Endothelial cell of hepatic sinusoid (primary cell): ENCODE measurements at regions not wholly inside any gene's neighbourhood (a gene's known extent, or its start where the extent isn't known, plus 50 kb on each side); places are given as distances from the start of the nearest gene placed in this dataset.

Experiments
- in situ Hi-C: cut with HindIII; loops from 2 replicates; pipeline ENCODE4 v1.10.0; 2017; ENCODE audit warnings: low sequenced_read_pairs

DNA sequence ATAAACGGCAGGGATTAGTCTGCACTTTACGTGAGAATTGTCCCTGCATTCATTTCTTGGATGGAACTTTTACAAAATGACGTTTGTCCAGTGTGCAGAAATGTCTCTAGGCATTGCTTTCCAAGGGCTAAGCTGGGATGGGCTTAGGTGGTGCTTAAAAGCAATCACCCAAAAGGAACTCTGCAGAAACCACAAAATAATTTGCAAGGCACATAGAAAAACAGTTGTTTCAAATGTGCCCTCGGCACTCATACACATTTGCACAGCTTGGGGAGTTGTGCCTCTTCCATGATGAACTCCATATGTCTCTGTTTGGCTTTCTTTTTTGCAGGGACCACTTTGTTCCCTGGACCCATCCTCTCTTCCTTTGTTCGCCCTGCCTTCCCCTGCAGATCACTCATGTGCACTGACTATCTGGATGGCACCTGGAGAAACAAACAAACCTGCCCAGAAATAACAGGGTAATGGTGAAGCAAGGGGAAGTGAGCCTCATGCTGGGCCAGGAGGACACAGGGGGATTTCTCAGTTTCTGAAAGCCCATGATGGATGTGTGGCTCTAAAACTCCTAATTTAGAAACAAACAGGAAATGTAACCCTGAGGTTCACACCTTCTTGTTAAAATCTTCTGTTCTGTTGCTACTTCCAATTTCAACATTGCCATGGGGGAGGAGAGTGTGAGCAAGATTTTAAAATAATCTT lies 150.2 kb downstream of the SNX19 start:
- in situ Hi-C loops: no loop called here

DNA sequence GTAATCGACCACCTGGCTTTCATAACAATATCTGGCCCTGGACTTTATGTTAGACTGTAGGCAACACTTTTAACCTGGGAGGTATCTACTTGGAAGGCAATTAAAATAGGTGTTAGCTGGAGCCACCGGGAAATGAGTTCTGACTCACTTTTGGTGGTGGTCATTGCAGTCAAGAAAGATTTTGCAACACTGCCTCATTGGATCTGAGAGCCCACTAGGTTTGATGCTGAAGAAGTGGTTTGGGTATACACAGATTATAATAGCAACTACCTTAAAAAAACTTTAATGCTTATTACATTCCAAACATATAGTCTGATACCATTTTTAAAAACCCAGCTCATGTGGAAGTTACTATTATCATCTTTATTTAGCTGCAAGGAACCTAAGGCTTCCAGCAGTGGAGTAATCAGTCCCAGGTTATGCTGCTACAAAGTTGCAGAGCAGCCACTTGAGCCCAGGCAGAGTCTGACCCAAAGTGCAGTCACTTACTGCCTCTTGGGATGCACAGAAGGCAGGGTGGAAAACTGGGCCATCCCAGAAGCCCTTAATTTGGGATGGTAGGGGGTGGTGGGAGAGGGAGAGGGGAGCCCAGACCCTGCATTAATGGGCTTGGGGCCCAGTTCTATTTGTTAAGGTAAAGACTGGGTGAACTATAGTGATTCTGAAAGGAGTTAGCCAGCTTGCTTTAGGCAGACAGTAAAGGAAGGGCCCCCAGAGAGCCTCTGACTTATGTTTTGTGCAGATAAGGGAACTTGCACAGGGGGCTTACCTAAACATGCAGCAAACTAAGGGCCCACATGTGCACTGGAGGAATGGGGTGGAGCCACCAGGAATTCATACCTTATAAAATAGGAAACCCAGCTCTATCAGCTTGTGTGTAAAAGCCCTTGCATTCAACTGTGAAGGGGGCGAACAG lies 149.4 kb downstream of the SNX19 start:
- in situ Hi-C loops: no loop called here

DNA sequence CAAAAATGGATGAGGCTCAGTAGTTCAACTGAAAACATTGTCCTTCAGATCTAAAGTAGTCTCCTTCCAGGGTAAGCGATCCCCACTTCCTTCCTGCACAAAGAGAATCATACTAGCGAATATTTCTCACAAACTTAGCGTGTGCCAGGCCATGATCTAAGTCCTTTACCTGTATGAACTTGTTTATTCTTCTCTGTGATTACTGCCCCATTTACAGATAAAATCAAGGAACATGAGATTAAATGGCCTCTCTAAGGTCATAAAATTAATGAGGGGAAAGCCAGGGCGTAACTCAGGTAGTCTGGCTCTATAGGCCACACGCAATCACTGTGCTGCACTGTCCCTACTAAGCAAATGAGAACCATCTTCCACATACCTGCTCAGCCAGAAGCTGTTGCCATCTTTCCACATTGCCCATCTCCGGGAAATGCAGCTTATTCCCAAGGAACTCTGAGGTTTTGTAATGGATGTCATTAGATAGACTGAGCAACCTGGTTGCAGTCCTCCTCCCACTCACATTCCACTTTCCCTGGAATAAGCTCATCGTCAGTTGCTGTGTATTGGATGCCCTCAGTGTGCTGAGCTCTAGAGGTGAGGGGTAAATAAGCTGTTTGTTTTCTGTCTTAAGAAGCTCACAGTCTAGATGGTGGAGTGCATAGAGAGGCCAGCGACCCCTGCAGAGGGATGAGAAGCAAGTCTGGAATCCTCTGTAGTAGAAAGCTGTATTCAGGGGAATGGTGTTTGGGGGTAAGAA lies 146.3 kb downstream of the SNX19 start:
- in situ Hi-C loops: no loop called here

DNA sequence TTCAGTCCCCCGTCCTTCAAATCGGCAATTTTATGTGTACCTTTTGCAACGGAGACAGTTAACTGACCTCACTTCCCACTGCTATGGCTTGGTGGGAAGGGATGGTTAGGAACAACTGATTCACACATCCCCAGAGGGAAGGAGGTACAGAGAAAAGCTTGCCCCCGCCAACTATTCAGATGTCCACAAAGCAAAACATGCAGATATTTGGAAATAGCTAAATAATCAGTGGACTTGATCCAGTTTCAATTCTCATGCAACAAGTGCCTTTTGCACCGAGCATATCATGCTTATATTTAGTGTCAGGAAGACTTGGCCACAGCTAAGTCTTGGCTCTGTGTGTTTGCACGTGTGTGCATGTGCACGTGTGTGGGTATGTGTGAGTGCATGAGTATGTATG lies 144.6 kb downstream of the SNX19 start:
- in situ Hi-C loops: no loop called here

DNA sequence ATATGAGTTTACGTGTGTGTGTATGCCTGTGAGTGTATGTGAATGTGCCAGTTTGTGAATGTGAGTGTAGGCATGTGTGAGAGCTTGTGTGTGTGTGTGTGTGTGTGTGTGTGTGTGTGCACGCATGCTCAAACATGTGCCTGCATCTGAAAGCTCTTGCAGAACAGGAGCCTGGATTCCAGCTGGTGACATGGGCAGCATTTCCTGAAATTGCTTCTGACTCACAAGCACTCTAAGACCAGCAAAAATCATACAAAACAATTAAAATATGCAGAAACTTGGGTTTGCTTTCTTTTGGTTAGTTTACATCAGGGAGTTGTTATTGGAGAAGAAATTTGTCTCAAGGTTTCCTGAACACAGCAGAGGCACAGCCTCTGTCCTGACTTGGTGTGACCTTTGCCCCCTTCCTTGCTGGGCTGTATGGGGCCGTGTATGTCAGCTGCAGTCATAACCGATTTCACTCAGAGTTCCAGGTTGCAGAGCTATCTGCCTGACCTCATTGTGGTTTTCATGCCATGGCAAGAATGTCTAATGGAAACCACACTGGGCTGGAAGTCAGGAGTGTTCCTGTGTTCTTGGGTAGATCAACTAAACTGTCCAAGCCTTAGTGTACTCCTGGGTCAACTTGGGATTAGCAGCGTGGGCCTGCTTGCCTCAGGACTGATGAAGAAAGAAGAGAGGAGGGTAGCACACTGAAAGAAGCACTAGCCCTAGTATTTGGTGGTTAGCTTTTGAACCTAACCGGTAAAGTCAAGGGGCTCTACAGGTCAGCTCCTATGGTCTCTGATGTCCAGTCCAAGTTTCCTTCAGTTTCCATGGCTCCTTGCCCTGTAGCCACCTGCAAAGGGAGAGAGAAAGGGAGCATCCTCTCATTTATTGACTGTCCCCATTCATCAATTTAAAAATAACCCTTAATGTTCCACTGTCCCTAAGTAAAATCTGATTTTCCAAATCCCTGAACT lies 143.7 kb downstream of the SNX19 start:
- in situ Hi-C loops: no loop called here

DNA sequence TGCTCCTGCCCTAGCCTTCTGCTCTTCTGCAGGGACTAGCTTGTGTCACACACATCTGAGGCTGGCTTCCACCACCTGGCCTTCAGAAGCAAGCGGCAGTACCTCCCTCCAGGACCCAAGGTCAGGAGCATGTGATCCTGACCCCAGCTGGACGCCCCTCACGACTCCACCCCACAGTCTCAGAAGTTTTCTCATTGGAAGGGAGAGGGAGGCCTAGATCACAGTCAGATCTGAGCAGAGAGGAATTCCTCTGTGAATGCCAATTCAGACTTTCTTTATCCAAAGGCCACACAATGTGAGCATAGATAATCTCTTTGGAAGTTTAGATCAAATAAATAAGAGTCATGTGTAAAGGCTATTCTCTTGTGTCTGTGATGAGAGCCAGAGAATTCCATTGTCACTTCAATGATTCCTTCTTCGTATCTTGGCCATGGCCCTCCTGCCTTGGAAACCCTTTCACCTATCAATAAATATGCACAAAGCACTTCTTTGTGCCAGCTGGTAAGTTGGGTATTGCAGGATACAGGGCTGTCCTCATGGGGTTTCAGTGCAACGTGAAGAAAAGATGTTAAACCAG lies 142.9 kb downstream of the SNX19 start:
- in situ Hi-C loops: no loop called here

DNA sequence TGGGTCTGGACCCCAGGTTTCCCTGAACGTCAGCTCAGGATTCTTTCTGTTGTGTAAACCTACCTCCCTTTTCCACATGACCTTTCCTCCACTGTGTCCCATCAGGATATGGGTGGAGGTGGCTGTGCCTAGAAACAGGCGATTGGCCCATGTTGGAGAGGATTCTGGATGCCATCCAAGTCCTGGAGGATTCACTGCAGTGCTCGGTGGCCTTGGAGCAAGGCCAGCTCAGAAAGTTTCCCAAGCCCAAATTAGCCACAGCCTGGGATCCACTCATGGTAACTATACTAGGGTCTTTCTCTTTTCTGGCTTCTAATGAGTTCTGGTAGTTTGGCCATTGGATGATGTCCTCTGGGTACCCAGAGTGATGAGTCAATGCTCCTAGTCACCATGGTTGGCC lies 141.6 kb downstream of the SNX19 start:
- in situ Hi-C loops: no loop called here

DNA sequence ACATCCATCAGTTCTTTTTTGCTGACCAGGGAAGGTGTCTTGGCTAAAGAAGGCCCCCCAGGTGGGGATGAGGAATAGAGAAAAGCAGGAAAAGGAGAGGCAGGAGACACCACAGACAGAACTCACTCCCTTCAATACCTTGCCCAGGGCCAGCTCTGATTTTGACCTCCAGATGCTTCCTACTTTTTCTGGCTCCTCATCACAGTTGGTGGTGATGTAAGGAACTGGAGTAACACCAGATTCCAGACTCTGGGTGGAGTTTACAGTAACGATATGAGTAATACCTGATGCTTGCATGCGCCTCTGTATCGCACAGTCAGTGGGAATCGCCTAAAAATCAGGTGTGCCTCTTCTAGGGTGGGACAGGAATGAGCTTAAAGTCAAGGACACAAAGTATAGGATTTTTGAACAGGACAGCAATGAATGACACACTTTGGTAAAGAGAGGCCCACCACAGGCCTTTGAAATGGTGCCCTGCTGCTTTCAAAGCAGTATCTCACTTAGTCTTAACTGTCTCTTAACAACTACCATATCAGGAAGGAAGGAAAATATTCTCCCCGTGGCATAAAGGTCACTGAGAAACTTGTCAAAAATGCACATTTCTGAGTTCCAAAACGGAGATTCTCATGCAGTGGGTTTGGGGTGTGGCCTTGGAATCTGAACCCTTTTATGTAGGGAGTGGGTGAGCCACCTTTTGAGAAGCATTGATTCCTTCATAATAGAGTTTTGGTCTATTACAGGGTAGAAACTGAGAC lies 140.8 kb downstream of the SNX19 start:
- in situ Hi-C loops: no loop called here

DNA sequence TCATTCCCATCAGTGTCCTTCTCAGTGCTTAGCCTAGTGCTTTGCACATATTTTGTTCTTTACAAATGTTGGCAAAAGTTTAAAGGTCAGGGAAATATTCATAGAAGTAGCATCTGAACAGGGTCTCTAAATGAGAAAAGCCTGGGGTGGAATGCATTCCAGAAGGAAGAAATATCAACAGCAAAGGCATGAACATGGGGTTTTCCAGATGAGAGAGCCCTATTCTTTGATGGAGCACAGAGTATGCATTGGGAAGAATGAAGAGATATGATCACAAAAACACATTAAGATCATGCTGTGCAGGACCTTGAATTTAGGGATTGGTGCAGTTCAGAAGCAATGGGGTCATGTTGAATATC lies 140.2 kb downstream of the SNX19 start:
- in situ Hi-C loops: no loop called here

DNA sequence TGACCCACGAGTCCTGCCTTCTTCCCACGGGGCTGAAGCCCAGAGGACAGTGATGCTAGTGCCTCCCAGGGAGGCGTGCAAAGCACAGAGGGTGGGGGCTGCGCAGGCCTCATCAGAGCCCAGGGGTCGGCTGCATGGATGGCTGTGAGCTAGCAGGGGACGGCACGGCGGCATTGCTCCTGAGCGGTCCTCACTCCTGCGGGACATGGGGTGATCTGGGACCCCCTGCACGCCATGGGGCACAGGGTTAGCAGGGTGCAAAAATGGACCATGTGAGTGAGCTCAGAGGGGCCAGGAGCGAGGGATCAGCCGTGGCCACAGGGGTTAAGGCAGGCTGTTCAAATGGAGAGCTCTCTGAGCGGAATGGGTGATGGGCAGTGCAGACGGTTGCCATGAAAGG lies 138.3 kb downstream of the SNX19 start:
- in situ Hi-C loops: no loop called here

DNA sequence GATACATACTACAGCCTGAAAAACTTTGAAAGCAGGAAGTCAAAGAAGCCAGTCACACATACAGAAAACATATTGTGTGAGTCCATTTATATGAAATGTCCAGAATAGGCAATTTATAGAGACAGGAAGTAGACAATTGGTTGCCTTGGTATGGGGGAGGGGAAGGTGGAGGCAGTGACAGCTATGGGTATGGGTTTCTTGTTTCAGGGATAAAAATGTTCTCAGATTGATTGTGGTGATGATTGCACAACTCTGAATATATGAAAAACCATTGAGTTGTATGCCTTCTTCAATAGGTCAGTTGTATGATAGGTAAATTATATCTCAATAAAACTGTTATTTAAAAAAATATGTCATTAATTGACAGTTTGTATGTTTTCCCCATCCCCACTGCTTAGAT lies 137.6 kb downstream of the SNX19 start:
- in situ Hi-C loops: no loop called here

DNA sequence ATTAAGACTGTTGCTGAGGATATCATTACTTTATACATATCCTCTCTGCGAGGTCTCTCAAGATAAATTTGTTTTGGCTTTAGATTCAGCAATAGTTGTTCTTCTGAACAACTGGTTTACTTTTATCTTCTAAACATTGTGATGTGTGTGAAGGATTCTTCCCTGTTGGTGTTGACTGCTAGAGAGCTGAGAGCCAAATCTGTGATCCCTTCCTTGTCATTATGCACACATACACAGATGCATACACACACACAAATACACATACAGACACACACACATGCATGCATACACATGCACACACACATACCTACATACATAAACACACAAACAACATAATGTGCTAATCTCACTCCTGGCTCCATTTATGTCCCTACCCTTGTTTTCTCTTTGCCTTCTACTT lies 137.0 kb downstream of the SNX19 start:
- in situ Hi-C loops: no loop called here

DNA sequence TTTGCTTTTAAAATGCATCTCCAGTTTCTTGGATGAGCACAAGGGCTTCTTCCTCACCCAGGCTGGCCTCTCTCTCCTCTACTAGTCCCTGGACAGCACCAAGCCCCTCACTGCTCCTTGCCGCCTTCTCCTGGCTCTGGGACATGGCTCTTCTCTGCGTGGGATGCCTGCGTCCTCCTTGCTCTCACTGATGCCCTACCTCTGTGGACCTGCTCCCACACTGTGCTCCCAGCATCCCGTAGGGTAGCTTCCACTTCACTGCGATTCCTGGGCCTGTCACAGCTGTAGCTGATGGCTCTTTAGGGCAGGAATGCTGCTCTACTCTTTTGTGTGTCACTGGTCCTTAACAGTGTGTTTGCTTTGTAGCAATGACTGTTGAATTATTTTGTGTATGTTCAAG lies 136.3 kb downstream of the SNX19 start:
- in situ Hi-C loops: no loop called here

DNA sequence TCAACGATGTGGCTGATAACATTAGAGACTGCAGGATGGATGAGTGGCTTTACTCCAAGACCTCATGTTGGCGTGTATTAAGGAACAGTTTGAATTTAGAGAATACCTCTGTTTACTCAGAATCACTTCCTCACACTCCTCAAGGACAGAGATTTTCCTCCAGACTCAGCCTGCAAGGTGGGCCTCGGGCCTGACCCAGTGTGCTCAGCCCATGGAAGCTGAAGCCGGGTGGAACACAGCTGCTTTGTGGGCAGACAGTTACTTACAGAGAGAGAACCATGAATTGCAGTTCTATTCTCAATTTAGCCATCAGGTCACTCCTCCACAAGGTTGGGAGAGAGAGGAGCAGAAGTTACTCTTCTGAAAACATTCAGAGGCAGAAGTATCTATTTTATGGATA lies 135.8 kb downstream of the SNX19 start:
- in situ Hi-C loops: no loop called here

DNA sequence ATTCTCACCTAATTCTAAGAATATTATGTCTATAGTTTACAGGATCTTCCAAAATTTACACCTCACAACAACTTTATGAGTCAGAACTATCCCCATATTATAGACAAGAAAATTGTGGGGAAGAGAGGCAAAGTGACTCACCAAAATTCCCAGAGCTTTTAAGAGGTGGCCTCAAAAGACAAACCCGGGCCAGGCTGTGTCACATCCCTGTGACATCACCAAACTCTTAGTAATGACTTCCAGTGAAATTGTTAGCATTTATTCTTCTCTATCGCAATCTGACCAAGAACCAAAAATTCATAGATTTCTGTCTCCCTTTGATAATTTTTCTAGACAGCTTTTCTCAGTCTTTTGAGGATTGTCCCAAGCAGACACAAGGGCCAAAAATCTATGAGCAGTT lies 134.3 kb downstream of the SNX19 start:
- in situ Hi-C loops: no loop called here

DNA sequence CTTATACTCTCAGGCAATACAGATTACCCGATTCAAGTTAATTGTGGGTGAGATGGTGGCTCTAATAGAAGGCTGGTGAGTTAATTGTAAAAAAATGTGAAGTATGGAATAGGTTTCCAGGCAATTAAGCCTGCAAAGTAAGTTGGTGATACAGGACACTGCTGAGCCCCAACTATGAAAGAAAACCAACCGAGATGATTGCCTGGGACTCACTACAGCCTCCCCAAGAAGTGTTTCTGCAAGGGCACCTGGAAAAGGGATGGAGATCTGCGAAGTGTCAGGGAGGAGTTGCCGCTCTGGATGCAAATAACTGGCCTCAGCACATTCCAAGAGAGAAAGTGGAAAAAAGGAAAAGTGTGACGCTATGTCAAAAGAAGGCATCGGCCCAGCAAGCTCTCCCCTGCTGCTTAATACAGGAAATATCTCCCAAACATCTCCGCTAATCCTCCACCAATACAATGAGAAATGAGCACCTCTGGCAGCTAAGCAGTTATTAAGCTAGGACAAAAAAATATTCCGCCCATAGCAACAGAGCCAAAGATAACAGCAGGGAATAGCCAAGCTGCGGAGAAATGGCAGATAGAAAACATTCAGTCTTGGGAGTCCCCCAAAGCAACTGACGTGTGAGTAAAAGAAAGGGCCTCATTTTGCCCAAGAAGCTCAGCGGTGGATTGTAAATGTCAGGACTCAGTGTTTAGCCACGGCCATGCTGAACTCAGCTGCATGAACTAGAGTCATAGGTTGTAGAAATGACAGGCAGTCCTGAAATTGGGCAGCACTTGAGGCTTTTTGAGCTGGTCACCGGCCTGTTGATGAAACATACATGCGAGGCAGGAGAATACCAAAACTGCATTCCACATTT lies 133.7 kb downstream of the SNX19 start:
- in situ Hi-C loops: no loop called here

DNA sequence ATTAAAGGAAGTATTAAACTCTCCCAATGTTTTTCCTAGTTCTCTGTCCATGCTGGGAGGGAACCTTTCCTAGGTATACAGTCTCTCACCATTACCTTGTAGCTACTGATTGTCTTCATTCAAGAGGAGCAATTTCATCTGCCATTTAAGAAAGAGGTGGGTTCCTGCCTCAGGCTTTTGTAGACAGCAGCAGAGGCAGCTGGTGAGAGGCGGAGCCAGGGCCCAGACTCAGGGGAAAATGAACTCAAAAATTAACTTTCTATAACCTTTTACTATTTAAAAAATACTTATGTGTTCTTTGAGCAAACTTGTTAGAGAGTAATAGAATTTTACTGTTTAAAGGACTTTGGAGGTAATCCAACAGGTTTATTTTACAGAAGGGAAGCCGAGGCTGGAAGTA lies 133.0 kb downstream of the SNX19 start:
- in situ Hi-C loops: no loop called here

DNA sequence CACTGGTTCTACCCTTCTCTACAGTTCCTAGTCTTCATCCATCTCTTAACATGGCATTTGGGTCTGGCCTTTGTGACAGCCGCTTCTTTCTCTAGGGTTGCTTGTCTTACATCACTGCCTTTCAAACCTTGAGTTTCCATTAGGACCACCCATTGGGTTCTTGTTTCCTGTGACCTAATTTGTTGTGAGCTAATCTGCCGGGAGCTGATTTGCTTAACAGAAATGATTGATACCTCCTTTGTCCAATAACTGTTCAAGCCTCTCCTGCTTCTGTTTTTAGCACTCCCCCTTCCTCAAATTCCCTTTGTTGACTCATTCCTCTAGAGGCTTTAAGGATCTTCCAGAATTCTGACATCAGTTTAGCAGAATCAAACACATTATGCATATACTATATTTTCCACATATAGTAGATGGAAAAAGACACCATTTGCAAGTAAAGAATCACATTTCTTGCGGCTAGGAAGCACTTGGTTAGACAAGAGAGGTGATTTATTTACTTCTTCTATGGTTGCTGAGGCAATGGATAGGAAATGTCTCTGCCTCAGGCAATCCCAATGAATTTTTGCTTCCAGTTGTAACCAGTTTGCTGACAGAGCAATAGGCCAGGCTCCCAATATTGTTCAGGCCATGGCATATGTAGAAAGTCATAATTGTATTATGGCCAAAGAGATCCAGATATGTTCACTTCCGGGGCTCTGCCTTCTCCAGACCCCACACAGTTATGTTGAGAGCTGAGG lies 130.7 kb downstream of the SNX19 start:
- in situ Hi-C loops: no loop called here
